HepG2 (cell line): ENCODE measurements at regions not wholly inside any gene's neighbourhood (a gene's known extent, or its start where the extent isn't known, plus 50 kb on each side); places are given as distances from the start of the nearest gene placed in this dataset.

ENCODE experiments used
- ARID2 ChIP-seq: sonication (generic); formaldehyde crosslinking; IDR thresholded peaks from 2 replicates; pipeline ENCODE4 v1.8.1; 2022; ENCODE audit warnings: mild to moderate bottlenecking, missing genetic modification reagents, borderline replicate concordance
- CEBPG ChIP-seq: IDR thresholded peaks from 2 replicates; pipeline ENCODE4 v1.6.1; 2016
- JDP2 ChIP-seq: sonication (generic); formaldehyde crosslinking; IDR thresholded peaks from 2 replicates; pipeline ENCODE4 v1.8.1; 2022; ENCODE audit warnings: missing genetic modification reagents, borderline replicate concordance
- MTA3 ChIP-seq: sonication (generic); formaldehyde crosslinking; IDR thresholded peaks from 2 replicates; pipeline ENCODE4 v1.4.0; 2020; ENCODE audit warnings: missing genetic modification reagents
- MTF1 ChIP-seq: sonication (generic); formaldehyde crosslinking; IDR thresholded peaks from 2 replicates; pipeline ENCODE4 v1.5.0; 2020; ENCODE audit warnings: missing genetic modification reagents
- SMAD9 ChIP-seq: sonication (generic); formaldehyde crosslinking; IDR thresholded peaks from 2 replicates; pipeline ENCODE4 v1.5.1; 2020; ENCODE audit warnings: mild to moderate bottlenecking, missing genetic modification reagents
- TARDBP ChIP-seq: sonication (generic); formaldehyde crosslinking; IDR thresholded peaks from 2 replicates; pipeline ENCODE4 v1.8.0; 2022; ENCODE audit warnings: mild to moderate bottlenecking, missing genetic modification reagents
- ZBTB20 ChIP-seq: sonication (generic); formaldehyde crosslinking; IDR thresholded peaks from 2 replicates; pipeline ENCODE4 v1.8.1; 2023; ENCODE audit warnings: missing genetic modification reagents, low read depth, mild to moderate bottlenecking, borderline replicate concordance
- ZBTB3 ChIP-seq: sonication (generic); formaldehyde crosslinking; IDR thresholded peaks from 2 replicates; pipeline ENCODE4 v1.4.0; 2020; ENCODE audit warnings: low read depth, mild to moderate bottlenecking, moderate library complexity, missing genetic modification reagents, borderline replicate concordance
- ZNF468 ChIP-seq: sonication (generic); formaldehyde crosslinking; IDR thresholded peaks from 2 replicates; pipeline ENCODE4 v1.8.0; 2022; ENCODE audit warnings: mild to moderate bottlenecking, moderate library complexity, missing genetic modification reagents
- ZNF703 ChIP-seq: sonication (generic); formaldehyde crosslinking; IDR thresholded peaks from 2 replicates; pipeline ENCODE4 v1.5.1; 2020; ENCODE audit warnings: missing genetic modification reagents, mild to moderate bottlenecking, moderate library complexity, borderline replicate concordance
- TF ChIP-seq, protein P1 (sequence below): sonication (generic); formaldehyde crosslinking; IDR thresholded peaks from 2 replicates; pipeline ENCODE4 v1.4.0; 2020; ENCODE audit warnings: missing genetic modification reagents
- TF ChIP-seq, protein P2 (sequence below): sonication (generic); formaldehyde crosslinking; IDR thresholded peaks from 2 replicates; pipeline ENCODE4 v1.8.1; 2023; ENCODE audit warnings: mild to moderate bottlenecking, missing genetic modification reagents
- TF ChIP-seq, protein P3 (sequence below): sonication (generic); IDR thresholded peaks from 2 replicates; pipeline ENCODE4 v1.6.1; 2016; ENCODE audit warnings: low read depth, borderline replicate concordance
- TF ChIP-seq, protein P4 (sequence below): sonication (generic); formaldehyde crosslinking; IDR thresholded peaks from 2 replicates; pipeline ENCODE4 v1.4.0; 2020; ENCODE audit warnings: missing genetic modification reagents
- TF ChIP-seq, protein P5 (sequence below), 2 experiments: IDR thresholded peaks; 2 replicates each; pipeline ENCODE4 v1.6.1; 2011 to 2012; ENCODE audit warnings: low read length in 2 of 2, borderline replicate concordance in 1 of 2, low read depth in 1 of 2, mild to moderate bottlenecking in 1 of 2, moderate library complexity in 1 of 2

DNA sequence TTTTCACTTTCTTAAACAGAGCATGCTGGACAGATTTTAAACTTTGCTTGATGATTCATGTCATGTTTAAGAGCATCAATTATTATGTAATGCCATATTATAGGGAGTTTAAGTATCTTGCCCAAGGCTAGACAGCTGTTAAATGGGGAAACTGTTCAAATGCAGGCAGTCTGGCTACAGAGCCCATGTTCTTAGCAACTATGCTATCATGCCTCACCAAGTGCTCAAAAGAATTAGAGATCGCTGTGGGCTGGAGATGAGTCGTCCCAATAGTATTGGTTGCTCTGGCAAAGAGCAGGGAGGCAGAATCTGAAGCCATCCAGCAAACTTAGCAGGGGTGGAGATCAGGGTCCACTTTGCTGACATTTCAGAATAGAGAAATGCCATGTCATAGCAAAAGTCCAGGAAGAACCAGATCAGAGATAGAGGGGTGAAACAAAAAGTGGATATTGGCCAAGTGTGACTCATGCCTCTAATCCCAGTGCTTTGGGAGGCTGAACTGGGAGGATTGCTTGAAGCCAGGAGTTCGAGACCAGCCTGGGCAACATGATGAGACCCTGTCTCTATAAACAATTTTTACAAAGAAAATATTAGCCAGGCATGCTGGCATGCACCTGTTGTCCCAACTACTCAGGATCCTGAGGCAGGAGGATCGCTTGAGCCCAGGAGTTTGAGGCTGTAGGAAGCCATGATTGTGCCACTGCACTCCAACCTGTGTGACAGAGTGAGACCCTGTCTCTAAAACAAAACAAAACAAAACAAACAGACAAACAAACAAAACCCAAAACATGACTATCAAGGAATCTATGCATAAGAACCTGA lies 57.8 kb downstream of the BAMBI start (continued):
- TF ChIP-seq, protein P1, sequence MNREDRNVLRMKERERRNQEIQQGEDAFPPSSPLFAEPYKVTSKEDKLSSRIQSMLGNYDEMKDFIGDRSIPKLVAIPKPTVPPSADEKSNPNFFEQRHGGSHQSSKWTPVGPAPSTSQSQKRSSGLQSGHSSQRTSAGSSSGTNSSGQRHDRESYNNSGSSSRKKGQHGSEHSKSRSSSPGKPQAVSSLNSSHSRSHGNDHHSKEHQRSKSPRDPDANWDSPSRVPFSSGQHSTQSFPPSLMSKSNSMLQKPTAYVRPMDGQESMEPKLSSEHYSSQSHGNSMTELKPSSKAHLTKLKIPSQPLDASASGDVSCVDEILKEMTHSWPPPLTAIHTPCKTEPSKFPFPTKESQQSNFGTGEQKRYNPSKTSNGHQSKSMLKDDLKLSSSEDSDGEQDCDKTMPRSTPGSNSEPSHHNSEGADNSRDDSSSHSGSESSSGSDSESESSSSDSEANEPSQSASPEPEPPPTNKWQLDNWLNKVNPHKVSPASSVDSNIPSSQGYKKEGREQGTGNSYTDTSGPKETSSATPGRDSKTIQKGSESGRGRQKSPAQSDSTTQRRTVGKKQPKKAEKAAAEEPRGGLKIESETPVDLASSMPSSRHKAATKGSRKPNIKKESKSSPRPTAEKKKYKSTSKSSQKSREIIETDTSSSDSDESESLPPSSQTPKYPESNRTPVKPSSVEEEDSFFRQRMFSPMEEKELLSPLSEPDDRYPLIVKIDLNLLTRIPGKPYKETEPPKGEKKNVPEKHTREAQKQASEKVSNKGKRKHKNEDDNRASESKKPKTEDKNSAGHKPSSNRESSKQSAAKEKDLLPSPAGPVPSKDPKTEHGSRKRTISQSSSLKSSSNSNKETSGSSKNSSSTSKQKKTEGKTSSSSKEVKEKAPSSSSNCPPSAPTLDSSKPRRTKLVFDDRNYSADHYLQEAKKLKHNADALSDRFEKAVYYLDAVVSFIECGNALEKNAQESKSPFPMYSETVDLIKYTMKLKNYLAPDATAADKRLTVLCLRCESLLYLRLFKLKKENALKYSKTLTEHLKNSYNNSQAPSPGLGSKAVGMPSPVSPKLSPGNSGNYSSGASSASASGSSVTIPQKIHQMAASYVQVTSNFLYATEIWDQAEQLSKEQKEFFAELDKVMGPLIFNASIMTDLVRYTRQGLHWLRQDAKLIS (CRISPR knock-in tag) = no peak
- TF ChIP-seq MTA3 (CRISPR knock-in tag) (no peak), JDP2 (CRISPR knock-in tag) (no peak), SMAD9 (no peak), ZBTB20 (CRISPR knock-in tag) (0 out of 2 replicates have a peak, but pooled peaks have one; percentile 29), MTF1 (CRISPR knock-in tag) (no peak), ZBTB3 (CRISPR knock-in tag) (no peak), ZNF703 (no peak), ZNF468 (CRISPR knock-in tag) (no peak), CEBPG (CRISPR knock-in tag) (peak; percentile 60), TARDBP (CRISPR knock-in tag) (no peak), ARID2 (CRISPR knock-in tag) (no peak)
- TF ChIP-seq, protein P2, sequence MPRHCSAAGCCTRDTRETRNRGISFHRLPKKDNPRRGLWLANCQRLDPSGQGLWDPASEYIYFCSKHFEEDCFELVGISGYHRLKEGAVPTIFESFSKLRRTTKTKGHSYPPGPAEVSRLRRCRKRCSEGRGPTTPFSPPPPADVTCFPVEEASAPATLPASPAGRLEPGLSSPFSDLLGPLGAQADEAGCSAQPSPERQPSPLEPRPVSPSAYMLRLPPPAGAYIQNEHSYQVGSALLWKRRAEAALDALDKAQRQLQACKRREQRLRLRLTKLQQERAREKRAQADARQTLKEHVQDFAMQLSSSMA (CRISPR knock-in tag) = no peak
- TF ChIP-seq, protein P3, sequence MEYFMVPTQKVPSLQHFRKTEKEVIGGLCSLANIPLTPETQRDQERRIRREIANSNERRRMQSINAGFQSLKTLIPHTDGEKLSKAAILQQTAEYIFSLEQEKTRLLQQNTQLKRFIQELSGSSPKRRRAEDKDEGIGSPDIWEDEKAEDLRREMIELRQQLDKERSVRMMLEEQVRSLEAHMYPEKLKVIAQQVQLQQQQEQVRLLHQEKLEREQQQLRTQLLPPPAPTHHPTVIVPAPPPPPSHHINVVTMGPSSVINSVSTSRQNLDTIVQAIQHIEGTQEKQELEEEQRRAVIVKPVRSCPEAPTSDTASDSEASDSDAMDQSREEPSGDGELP = 0 out of 2 replicates have a peak, but pooled peaks have one; percentile 10
- TF ChIP-seq, protein P4, sequence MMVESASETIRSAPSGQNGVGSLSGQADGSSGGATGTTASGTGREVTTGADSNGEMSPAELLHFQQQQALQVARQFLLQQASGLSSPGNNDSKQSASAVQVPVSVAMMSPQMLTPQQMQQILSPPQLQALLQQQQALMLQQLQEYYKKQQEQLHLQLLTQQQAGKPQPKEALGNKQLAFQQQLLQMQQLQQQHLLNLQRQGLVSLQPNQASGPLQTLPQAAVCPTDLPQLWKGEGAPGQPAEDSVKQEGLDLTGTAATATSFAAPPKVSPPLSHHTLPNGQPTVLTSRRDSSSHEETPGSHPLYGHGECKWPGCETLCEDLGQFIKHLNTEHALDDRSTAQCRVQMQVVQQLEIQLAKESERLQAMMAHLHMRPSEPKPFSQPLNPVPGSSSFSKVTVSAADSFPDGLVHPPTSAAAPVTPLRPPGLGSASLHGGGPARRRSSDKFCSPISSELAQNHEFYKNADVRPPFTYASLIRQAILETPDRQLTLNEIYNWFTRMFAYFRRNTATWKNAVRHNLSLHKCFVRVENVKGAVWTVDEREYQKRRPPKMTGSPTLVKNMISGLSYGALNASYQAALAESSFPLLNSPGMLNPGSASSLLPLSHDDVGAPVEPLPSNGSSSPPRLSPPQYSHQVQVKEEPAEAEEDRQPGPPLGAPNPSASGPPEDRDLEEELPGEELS (CRISPR knock-in tag) = no peak
- TF ChIP-seq, protein P5, sequence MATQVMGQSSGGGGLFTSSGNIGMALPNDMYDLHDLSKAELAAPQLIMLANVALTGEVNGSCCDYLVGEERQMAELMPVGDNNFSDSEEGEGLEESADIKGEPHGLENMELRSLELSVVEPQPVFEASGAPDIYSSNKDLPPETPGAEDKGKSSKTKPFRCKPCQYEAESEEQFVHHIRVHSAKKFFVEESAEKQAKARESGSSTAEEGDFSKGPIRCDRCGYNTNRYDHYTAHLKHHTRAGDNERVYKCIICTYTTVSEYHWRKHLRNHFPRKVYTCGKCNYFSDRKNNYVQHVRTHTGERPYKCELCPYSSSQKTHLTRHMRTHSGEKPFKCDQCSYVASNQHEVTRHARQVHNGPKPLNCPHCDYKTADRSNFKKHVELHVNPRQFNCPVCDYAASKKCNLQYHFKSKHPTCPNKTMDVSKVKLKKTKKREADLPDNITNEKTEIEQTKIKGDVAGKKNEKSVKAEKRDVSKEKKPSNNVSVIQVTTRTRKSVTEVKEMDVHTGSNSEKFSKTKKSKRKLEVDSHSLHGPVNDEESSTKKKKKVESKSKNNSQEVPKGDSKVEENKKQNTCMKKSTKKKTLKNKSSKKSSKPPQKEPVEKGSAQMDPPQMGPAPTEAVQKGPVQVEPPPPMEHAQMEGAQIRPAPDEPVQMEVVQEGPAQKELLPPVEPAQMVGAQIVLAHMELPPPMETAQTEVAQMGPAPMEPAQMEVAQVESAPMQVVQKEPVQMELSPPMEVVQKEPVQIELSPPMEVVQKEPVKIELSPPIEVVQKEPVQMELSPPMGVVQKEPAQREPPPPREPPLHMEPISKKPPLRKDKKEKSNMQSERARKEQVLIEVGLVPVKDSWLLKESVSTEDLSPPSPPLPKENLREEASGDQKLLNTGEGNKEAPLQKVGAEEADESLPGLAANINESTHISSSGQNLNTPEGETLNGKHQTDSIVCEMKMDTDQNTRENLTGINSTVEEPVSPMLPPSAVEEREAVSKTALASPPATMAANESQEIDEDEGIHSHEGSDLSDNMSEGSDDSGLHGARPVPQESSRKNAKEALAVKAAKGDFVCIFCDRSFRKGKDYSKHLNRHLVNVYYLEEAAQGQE (IDR thresholded peaks at IDR 0.05; ENCODE audit: borderline replicate concordance in 1 of 2, low read depth in 1 of 2, low read length in 2 of 2) = no peak
